GM12892 (cell line): ENCODE measurements at regions not wholly inside any gene's neighbourhood (a gene's known extent, or its start where the extent isn't known, plus 50 kb on each side); places are given as distances from the start of the nearest gene placed in this dataset.

Experiments
- POLR2A ChIP-seq: IDR thresholded peaks from 2 replicates; pipeline ENCODE4 v1.6.1; 2011; ENCODE audit warnings: low read depth, low read length, control low read depth
- POLR2AphosphoS5 ChIP-seq: IDR thresholded peaks from 2 replicates; pipeline ENCODE4 v1.6.1; 2011; ENCODE audit warnings: low read depth, low read length, control low read depth

GRCh38 chr10:23505797-23506465, 67.1 kb downstream of the OTUD1 start:
- TF ChIP-seq POLR2A (no peak), POLR2AphosphoS5 (no peak)
